PC-9 (cell line): ENCODE measurements at regions not wholly inside any gene's neighbourhood (a gene's known extent, or its start where the extent isn't known, plus 50 kb on each side); places are given as distances from the start of the nearest gene placed in this dataset.

ENCODE experiments used
- BruUV-seq: library from RNA; stranded (reverse); fragments of 400-500 nt; replicated peaks from 2 replicates; lab custom pipeline; 2021; lab: Mats Ljungman, UMichigan
- CTCF ChIA-PET: fragments of 300-600 bp; sonication (Branson Sonifier 250); formaldehyde crosslinking; loops from one replicate; lab custom pipeline; 2022; ENCODE audit warnings: antibody characterized with exemption; lab: Charles Lee
- POLR2A ChIA-PET: fragments of 300-600 bp; sonication (Branson Sonifier 250); formaldehyde crosslinking; loops from one replicate; lab custom pipeline; 2022; ENCODE audit warnings: antibody characterized with exemption; ENCODE audit not compliant: unreplicated experiment; lab: Charles Lee
- DNase-seq, 2 experiments: peaks; one replicate each; pipeline versions ENCODE4 v3.0.0 to v3.0.0-alpha.2; 2015 to 2022; ENCODE audit warnings: mixed read lengths in 1 of 2
- H2AFZ ChIP-seq: fragments of 200-600 bp; sonication (generic); 2 replicates; pipeline ENCODE4 v1.8.1; 2017; ENCODE audit warnings: antibody characterized with exemption
- H3F3A ChIP-seq: fragments of 200-600 bp; sonication (generic); 2 replicates; pipeline ENCODE4 v1.8.1; 2017; ENCODE audit warnings: antibody characterized with exemption, mild to moderate bottlenecking, low read depth; ENCODE audit not compliant: insufficient read depth
- H3K27ac ChIP-seq: fragments of 200-600 bp; sonication (generic); 2 replicates; pipeline ENCODE4 v1.6.1; 2016; ENCODE audit warnings: mixed run types
- H3K27me3 ChIP-seq: fragments of 200-600 bp; sonication (generic); 2 replicates; pipeline ENCODE4 v1.6.1; 2016; ENCODE audit warnings: low read depth, mixed run types; ENCODE audit not compliant: insufficient read depth
- H3K36me3 ChIP-seq: fragments of 200-600 bp; sonication (generic); 2 replicates; pipeline ENCODE4 v1.6.1; 2016; ENCODE audit warnings: low read depth, mixed run types
- H3K4me1 ChIP-seq: fragments of 200-600 bp; sonication (generic); replicated peaks from 2 replicates; pipeline ENCODE4 v1.6.1; 2016; ENCODE audit warnings: mixed run types; ENCODE audit not compliant: insufficient read depth
- H3K4me2 ChIP-seq: fragments of 200-600 bp; sonication (generic); 2 replicates; pipeline ENCODE4 v1.6.1; 2017; ENCODE audit warnings: mixed run types
- H3K4me3 ChIP-seq: fragments of 200-600 bp; sonication (generic); 2 replicates; pipeline ENCODE4 v1.6.1; 2016; ENCODE audit warnings: mixed run types
- H3K79me2 ChIP-seq: fragments of 200-600 bp; sonication (generic); 2 replicates; pipeline ENCODE4 v1.6.1; 2017; ENCODE audit warnings: low read depth, mixed run types
- H3K9me2 ChIP-seq: fragments of 200-600 bp; sonication (generic); 2 replicates; pipeline ENCODE4 v1.8.1; 2017; ENCODE audit warnings: mild to moderate bottlenecking; ENCODE audit not compliant: insufficient read depth
- H3K9me3 ChIP-seq: fragments of 200-600 bp; sonication (generic); 2 replicates; pipeline ENCODE4 v1.8.1; 2016; ENCODE audit warnings: low read depth; ENCODE audit not compliant: insufficient read depth
- H4K20me1 ChIP-seq: fragments of 200-600 bp; sonication (generic); 2 replicates; pipeline ENCODE4 v1.8.1; 2017; ENCODE audit not compliant: insufficient read depth
- EZH2 ChIP-seq: fragments of 200-600 bp; sonication (generic); IDR thresholded peaks from 2 replicates; pipeline ENCODE4 v1.8.0; 2017; ENCODE audit warnings: antibody characterized with exemption, low read depth
- intact Hi-C: fragments of 100-400 bp; cut with micrococcal nuclease; formaldehyde crosslinking; loops from one replicate; pipeline ENCODE4 v1.10.0; 2022; ENCODE audit not compliant: unreplicated experiment
- TF ChIP-seq, protein P1 (sequence below): fragments of 200-600 bp; sonication (generic); conservative IDR thresholded peaks from 2 replicates; pipeline ENCODE4 v1.6.1; 2017; ENCODE audit warnings: mixed run types, antibody characterized with exemption, mild to moderate bottlenecking, moderate library complexity

DNA sequence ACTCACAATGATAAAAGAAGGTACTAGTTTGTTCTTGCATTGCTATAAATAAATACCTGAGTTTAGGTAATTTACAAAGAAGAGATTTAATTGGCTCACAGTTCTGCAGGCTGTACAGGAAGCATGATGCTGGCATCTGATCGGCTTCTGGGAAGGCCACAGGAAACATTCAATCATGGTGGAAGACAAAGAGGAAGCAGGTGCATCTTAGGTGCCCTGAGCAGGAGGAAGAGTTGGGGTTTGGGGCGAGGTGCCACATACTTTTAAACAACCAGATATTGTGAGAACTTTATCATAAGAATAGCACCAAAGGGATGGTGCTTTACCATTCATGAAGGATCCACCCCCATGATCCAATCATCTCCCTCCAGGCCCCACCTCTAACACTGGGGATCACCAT, 752.6 kb upstream of the FLRT2 start:
- no peak for DNase-seq
- ChIA-PET CTCF (no interaction called here), POLR2A (no interaction called here)
- no peaks in the 10 kb centered on the region for H4K20me1 ChIP-seq
- intact Hi-C loops: no loop called here
- no peaks in the 10 kb centered on the region for H3K27me3 ChIP-seq
- H3K9me3 ChIP-seq: no peaks in the 10 kb centered on the region
- no peak overlapping the region for H3K4me2 ChIP-seq
- H3K9me2 ChIP-seq: no peaks in the 10 kb centered on the region
- no peaks in the 10 kb centered on the region for H3K36me3 ChIP-seq
- no peak overlapping the region for H3K27ac ChIP-seq
- no TSS peak for BruUV-seq
- H3K4me1 ChIP-seq: no peaks in the 10 kb centered on the region
- H3K4me3 ChIP-seq: no peak overlapping the region
- no peaks in the 10 kb centered on the region for H3K79me2 ChIP-seq
- no peaks in the 10 kb centered on the region for H3F3A ChIP-seq
- no peak overlapping the region for H2AFZ ChIP-seq
- TF ChIP-seq EZH2: no peak
- TF ChIP-seq, protein P1, sequence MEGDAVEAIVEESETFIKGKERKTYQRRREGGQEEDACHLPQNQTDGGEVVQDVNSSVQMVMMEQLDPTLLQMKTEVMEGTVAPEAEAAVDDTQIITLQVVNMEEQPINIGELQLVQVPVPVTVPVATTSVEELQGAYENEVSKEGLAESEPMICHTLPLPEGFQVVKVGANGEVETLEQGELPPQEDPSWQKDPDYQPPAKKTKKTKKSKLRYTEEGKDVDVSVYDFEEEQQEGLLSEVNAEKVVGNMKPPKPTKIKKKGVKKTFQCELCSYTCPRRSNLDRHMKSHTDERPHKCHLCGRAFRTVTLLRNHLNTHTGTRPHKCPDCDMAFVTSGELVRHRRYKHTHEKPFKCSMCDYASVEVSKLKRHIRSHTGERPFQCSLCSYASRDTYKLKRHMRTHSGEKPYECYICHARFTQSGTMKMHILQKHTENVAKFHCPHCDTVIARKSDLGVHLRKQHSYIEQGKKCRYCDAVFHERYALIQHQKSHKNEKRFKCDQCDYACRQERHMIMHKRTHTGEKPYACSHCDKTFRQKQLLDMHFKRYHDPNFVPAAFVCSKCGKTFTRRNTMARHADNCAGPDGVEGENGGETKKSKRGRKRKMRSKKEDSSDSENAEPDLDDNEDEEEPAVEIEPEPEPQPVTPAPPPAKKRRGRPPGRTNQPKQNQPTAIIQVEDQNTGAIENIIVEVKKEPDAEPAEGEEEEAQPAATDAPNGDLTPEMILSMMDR: no peak

DNA sequence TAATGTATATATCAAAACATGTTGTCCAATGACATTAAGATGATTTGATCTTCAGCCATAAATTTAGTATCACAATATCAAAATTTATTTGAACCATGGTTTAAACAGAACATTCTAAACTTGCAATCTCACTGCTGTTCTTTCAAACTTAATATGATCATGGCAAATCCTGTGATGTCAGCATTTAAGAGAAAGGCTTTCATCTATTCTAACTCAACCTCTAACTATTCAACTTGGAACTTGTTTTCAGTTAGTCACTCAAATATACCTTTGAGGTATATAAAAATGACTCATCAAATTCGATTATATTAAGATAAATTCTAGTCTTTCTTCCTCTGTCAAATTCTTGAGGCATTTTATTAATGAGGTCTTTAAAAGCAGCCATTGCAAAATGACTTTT, 747.0 kb upstream of the FLRT2 start:
- no peaks in the 10 kb centered on the region for H3K79me2 ChIP-seq
- ChIA-PET POLR2A (no interaction called here), CTCF (no interaction called here)
- intact Hi-C loops: no loop called here
- no peak for DNase-seq
- no peak overlapping the region for H3K4me3 ChIP-seq
- no peak overlapping the region for H2AFZ ChIP-seq
- no TSS peak for BruUV-seq
- H3F3A ChIP-seq: no peaks in the 10 kb centered on the region
- no peaks in the 10 kb centered on the region for H3K9me2 ChIP-seq
- no peaks in the 10 kb centered on the region for H3K36me3 ChIP-seq
- H4K20me1 ChIP-seq: no peaks in the 10 kb centered on the region
- no peaks in the 10 kb centered on the region for H3K9me3 ChIP-seq
- TF ChIP-seq, protein P1: no peak
- no peak for TF ChIP-seq EZH2
- H3K4me2 ChIP-seq: no peak overlapping the region
- no peaks in the 10 kb centered on the region for H3K27me3 ChIP-seq
- no peaks in the 10 kb centered on the region for H3K4me1 ChIP-seq
- H3K27ac ChIP-seq: no peak overlapping the region

- intact Hi-C loops: no loop called here
- H3K27ac ChIP-seq: no peak overlapping the region
These were observed 746.4 kb upstream of the FLRT2 start for GRCh38 chr14:84783511-84783910.

More at GRCh38 chr14:84783511-84783910, 746.4 kb upstream of the FLRT2 start:
- Histone ChIP-seq H3F3A (no peaks in the 10 kb centered on the region), H3K4me2 (no peak overlapping the region), H2AFZ (no peak overlapping the region), H3K4me1 (no peaks in the 10 kb centered on the region), H3K36me3 (no peaks in the 10 kb centered on the region), H3K4me3 (no peak overlapping the region), H3K9me3 (no peaks in the 10 kb centered on the region), H3K27me3 (no peaks in the 10 kb centered on the region), H4K20me1 (no peaks in the 10 kb centered on the region), H3K79me2 (no peaks in the 10 kb centered on the region), H3K9me2 (no peaks in the 10 kb centered on the region)
- CTCF ChIA-PET: no interaction called here
- no TSS peak for BruUV-seq
- no peak for DNase-seq
- no peak for TF ChIP-seq EZH2
- TF ChIP-seq, protein P1: no peak
- POLR2A ChIA-PET: no interaction called here
